ENCODE measurements at regions not wholly inside any gene's neighbourhood (a gene's known extent, or its start where the extent isn't known, plus 50 kb on each side); places are given as distances from the start of the nearest gene placed in this dataset.

DNA sequence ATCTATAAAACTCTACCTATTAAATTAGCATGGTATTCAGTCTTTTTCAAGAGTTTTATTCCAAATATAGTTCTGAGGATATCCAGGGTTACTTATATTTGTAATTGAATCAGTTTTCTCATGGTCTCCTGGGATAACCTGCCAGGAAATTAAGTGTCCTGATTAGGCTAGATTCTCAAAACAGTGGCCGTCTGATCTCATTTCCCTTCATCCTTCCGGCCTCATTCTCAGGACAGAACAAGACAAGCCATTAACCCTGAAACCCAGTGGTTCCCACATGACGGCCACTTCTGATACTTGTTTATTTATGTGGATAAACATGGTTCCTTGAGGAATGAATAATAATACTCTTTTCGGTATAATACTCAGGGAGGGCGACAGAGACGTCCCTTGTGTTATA, 417.6 kb upstream of the POT1 start:
- H3K4me3 Mint-ChIP-seq (ENCODE audit: unreplicated experiment), result no peak overlapping the region
- peaks cover 17% of the 10 kb centered on the region for H3K4me1 Mint-ChIP-seq (ENCODE audit: unreplicated experiment)
- no peaks in the 10 kb centered on the region for H3K27me3 Mint-ChIP-seq (ENCODE audit: unreplicated experiment)
- peak overlapping the region; percentile 87 for H3K27ac Mint-ChIP-seq (ENCODE audit: unreplicated experiment)
- TF ChIP-seq CTCF (IDR thresholded peaks at IDR 0.05; ENCODE audit: unreplicated experiment), result no peak
- no peaks in the 10 kb centered on the region for H3K9me3 Mint-ChIP-seq (ENCODE audit: unreplicated experiment)
- H3K36me3 Mint-ChIP-seq (ENCODE audit: low read depth, unreplicated experiment), result no peaks in the 10 kb centered on the region
- peak; percentile 14 for DNase-seq (ENCODE audit: low spot score)

DNA sequence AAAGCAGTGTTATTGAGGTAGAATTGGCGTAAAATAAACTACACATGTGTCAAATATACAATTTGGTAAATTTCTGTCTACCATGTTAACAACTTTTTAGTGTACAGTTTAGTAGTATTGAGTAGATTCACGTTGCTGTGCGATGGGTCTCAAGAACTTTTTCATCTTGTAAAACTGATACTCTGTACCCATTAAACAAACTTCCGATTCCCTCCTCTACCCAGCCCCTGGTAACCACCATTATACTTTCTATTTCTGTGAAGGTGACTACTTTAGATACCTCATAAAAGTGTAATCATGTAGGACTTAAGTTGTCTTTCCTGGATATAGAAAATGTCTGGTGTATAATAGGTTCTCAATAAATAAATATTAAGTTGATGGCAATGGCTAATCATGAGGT, 408.5 kb upstream of the POT1 start:
- Mint-ChIP-seq H3K4me3 (ENCODE audit: unreplicated experiment) (no peak overlapping the region), H3K36me3 (ENCODE audit: low read depth, unreplicated experiment) (no peaks in the 10 kb centered on the region), H3K4me1 (ENCODE audit: unreplicated experiment) (no peaks in the 10 kb centered on the region), H3K27me3 (ENCODE audit: unreplicated experiment) (peaks cover 1% of the 10 kb centered on the region), H3K9me3 (ENCODE audit: unreplicated experiment) (no peaks in the 10 kb centered on the region), H3K27ac (ENCODE audit: unreplicated experiment) (no peak overlapping the region)
- no peak for DNase-seq (ENCODE audit: low spot score)
- no peak for TF ChIP-seq CTCF (IDR thresholded peaks at IDR 0.05; ENCODE audit: unreplicated experiment)

- H3K9me3 Mint-ChIP-seq (ENCODE audit: unreplicated experiment), result no peaks in the 10 kb centered on the region
- TF ChIP-seq CTCF (IDR thresholded peaks at IDR 0.05; ENCODE audit: unreplicated experiment), result no peak
- H3K4me1 Mint-ChIP-seq (ENCODE audit: unreplicated experiment), result no peaks in the 10 kb centered on the region
- H3K4me3 Mint-ChIP-seq (ENCODE audit: unreplicated experiment), result no peak overlapping the region
- H3K36me3 Mint-ChIP-seq (ENCODE audit: low read depth, unreplicated experiment), result no peaks in the 10 kb centered on the region
- no peak overlapping the region for H3K27ac Mint-ChIP-seq (ENCODE audit: unreplicated experiment)
- no peak for DNase-seq (ENCODE audit: low spot score)
- peaks cover 1% of the 10 kb centered on the region for H3K27me3 Mint-ChIP-seq (ENCODE audit: unreplicated experiment)
Measured at GRCh38 chr7:125336326-125336725, 406.7 kb upstream of the POT1 start.

DNA sequence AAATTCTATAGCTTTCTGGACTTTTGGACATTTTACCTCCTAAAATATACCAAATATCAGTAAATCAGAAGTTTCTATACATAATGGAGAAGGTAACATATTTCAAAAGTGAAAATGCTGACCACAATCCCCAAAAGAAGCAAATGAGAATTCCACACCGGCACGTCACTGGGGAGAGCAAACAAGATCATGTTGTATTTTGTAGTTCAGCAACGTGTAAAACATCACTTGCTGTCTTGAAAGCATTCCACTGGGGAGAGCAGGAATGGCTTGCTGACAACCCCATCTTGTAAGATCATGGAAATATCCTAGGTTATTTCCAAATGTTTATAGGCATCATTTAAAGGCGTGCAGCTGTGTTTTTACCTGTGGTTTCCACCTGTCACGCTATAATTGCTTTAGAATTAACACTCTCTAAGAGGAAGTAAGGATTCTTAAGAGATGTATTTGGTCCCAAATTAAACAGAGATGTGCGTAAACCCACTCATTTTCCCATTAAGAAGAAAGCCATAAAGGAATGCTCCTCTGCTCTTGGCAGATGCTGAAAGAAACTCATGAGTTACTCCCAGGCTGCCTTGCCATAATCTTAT, 397.1 kb upstream of the POT1 start:
- DNase-seq (ENCODE audit: low spot score), result no peak
- Mint-ChIP-seq H3K36me3 (ENCODE audit: low read depth, unreplicated experiment) (no peaks in the 10 kb centered on the region), H3K27me3 (ENCODE audit: unreplicated experiment) (no peaks in the 10 kb centered on the region), H3K9me3 (ENCODE audit: unreplicated experiment) (no peaks in the 10 kb centered on the region), H3K4me1 (ENCODE audit: unreplicated experiment) (no peaks in the 10 kb centered on the region), H3K4me3 (ENCODE audit: unreplicated experiment) (no peak overlapping the region), H3K27ac (ENCODE audit: unreplicated experiment) (no peak overlapping the region)
- TF ChIP-seq CTCF (IDR thresholded peaks at IDR 0.05; ENCODE audit: unreplicated experiment), result no peak

DNA sequence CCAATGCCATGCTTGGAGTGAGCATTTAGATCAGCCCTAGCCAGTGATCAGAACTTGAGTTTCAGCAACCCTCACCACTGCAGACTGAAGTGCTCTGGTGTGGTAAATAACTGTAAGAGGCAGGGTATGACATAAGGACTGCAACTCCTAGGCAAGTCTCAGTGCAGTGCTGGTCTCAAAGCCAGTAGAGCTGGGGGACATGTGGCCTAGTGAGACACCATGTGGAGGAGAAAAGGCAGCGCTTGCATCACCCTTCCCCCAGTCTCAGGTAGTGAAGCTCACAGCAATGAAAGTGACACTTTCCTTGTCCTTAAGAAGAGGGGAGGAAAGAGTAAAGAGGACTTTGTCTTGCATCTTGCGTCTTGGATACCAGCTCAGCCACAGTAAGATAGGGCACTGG, 386.8 kb upstream of the POT1 start:
- Mint-ChIP-seq H3K4me1 (ENCODE audit: unreplicated experiment) (peaks cover 10% of the 10 kb centered on the region), H3K27ac (ENCODE audit: unreplicated experiment) (no peak overlapping the region), H3K36me3 (ENCODE audit: low read depth, unreplicated experiment) (peaks cover 16% of the 10 kb centered on the region), H3K9me3 (ENCODE audit: unreplicated experiment) (peaks cover 5% of the 10 kb centered on the region), H3K27me3 (ENCODE audit: unreplicated experiment) (no peaks in the 10 kb centered on the region), H3K4me3 (ENCODE audit: unreplicated experiment) (no peak overlapping the region)
- DNase-seq (ENCODE audit: low spot score), result peak; percentile 26
- no peak for TF ChIP-seq CTCF (IDR thresholded peaks at IDR 0.05; ENCODE audit: unreplicated experiment)
